GM19324 (cell line): ENCODE measurements at regions not wholly inside any gene's neighbourhood (a gene's known extent, or its start where the extent isn't known, plus 50 kb on each side); places are given as distances from the start of the nearest gene placed in this dataset.
"Not testable (repeated sequence)": the region's sequence is repeated elsewhere in the genome, so short reads cannot be mapped to it uniquely, and the experiment has no call there.

Source experiments
- ATAC-seq: cut with Tn5 transposase; IDR thresholded peaks from one replicate; pipeline ENCODE4 v1.9.1; 2021; ENCODE audit warnings: mild to moderate bottlenecking, moderate library complexity; ENCODE audit not compliant: unreplicated experiment, low FRiP score

DNA sequence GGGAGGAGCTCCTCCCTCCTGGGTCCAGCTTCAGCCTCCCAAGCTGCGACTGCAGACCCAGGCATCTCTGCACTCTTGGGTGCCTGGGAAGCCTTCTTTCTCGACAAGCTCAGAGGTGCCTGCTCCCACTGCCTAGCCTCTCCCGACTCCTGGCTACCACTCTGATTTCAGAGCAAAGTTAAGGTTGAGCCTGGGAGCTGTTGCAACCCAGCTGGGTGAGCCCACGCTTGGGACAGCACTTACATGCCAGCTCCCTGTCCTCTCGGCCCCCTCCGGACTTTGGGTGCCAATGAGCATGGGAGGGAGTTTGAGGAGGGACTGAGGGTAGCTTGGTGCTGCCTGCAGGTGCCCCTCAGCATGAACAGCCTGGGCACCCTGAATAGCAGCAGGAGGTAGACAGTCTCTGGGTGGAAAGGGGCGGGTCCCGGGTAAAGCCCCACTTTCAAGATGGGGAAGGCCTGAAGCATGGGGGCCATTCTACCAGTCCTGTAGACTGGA is 1383.4 kb upstream of the PCDH20 start:
- ATAC-seq, result no peak

GRCh38 chr13:62793850-62794249 is 1378.2 kb upstream of the PCDH20 start:
- no peak for ATAC-seq

GRCh38 chr13:62781866-62782265 is 1366.2 kb upstream of the PCDH20 start:
- ATAC-seq, result no peak

GRCh38 chr13:62779161-62779560 is 1363.5 kb upstream of the PCDH20 start:
- ATAC-seq, result no peak

- ATAC-seq, result no peak
Measured at GRCh38 chr13:62767473-62767872, 1351.8 kb upstream of the PCDH20 start.

DNA sequence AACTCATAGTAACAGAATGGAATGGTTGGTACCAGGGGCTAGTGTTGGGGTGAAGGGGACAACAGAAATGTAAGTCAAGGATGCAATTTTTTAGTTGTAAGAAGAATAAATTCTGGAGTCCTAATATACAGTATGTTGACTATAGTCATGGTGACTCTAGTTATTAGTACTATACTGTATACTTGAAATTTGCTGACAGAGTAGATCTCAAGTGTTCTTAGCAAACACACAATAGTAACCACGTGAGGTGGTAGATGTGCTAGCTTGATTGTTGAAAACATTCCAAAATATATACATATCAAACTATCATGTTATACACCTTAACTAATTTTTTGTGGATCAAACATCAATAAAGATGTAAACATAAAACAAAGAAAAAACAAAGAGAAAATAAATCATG is 1345.1 kb upstream of the PCDH20 start:
- ATAC-seq, result no peak

GRCh38 chr13:62747629-62748028 is 1332.0 kb upstream of the PCDH20 start:
- no peak for ATAC-seq

DNA sequence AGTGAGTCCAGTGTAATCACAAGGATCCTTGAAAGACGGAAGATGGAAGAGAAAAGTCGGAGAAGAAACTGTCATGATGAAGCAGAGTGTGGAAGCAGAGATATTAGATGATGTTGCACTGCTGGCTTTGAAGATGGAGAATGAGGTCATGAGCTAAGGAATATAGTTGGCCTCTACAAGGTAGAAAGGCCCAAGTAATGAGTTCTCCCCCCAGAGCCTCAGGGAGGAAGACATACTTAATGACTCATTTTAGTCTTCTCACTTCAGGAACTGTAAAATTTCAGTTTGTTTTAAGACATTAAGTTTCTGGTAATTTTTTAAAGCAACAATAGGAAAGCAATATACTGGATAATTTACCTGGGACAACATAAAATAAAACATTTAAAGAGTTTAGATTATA is 1331.5 kb upstream of the PCDH20 start:
- ATAC-seq, result no peak

DNA sequence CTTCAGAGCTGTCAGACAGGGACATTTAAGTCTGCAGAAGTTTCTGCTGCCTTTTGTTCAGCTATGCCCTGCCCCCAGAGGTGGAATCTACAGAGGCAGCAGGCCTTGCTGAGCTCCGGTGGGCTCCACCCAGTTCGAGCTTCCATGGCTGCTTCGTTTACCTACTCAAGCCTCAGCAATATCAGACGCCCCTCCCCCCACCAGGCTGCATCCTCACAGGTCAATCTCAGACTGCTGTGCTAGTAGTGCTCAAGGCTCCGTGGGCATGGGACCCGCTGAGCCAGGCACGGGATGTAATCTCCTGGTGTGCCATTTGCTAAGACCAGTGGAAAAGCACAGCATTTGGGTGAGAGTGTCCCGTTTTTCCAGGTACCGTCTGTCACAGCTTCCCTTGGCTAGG is 1314.1 kb upstream of the PCDH20 start:
- ATAC-seq, result not testable (repeated sequence)

- no peak for ATAC-seq
Measured at GRCh38 chr13:62721893-62722292, 1306.2 kb upstream of the PCDH20 start.

GRCh38 chr13:62711948-62712347 is 1296.3 kb upstream of the PCDH20 start:
- ATAC-seq, result not testable (repeated sequence)

DNA sequence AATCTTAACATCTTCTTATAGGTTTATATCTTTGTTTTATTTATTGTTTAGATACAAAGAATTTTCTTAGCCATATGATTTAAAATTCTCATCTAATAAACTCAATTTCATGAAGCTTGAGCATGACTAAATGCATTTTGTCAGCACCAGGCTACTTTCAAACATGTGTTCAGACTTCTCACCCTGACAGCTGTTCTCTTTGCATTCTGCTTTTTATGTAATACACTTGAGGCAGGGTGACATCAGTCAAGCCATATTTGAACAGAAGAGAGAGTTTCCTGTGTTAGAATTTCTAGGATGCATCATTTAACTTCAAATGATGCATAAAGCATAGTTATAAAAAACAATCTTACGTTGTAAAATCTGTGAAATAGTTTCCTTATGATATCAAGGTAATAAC is 1295.1 kb upstream of the PCDH20 start:
- ATAC-seq, result no peak

DNA sequence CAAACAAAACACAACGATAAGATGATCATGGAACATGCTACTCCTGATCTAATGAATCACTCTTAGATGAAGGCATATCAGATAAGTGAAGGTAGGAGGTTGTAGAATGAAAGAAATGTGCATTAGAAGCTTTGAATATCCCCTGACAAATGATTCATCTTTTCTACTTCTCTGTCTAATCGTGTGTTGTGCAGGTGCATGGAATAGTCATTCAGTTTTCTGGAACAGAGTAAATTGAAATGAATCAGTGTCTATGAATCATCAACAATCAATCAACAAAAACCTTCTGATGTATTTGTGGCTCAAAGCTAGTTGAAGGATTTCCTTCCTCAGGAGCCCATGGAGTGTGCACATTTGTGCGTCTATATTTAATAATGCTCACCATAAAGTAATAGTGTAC is 1290.4 kb upstream of the PCDH20 start:
- ATAC-seq, result no peak

GRCh38 chr13:62704875-62705274 is 1289.2 kb upstream of the PCDH20 start:
- ATAC-seq, result no peak

- ATAC-seq, result no peak
Measured at GRCh38 chr13:62702502-62702901, 1286.9 kb upstream of the PCDH20 start.

DNA sequence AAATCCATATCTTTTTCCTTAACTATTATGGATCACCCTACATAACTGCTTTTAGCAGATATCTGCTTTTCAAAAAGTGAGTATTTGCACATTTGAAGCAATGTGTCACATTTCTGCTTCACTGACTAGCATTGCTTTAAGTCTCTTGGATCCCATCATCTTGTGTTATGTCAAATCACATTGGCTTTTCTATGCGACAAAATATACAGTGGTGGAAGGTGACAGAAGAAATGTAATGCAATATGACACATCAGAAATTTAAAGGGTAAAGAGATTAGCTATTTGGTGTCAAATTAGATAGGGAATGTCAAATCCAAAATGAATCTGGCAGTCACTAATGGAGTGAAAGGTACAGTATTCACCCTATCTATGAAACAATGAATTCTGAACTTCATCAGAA is 1282.1 kb upstream of the PCDH20 start:
- no peak for ATAC-seq

DNA sequence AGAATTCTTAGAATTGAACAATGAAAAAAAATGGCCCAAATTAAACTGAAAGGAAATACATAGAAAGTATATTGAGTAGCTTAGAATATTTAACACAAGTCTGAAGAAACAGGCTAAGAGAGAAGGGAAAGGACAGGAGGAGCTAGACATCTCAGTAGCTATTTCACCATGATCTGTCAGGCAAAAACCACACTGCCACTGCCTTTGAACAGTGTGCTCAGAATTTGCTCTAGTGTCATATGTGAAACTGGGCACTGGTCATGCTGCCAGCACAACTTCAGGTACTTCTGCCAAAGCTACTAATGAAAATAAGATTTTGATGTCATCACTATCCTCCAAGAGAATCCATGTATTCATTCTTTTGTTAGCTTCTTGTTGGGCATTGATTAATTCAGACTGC is 1280.8 kb upstream of the PCDH20 start:
- ATAC-seq, result no peak

DNA sequence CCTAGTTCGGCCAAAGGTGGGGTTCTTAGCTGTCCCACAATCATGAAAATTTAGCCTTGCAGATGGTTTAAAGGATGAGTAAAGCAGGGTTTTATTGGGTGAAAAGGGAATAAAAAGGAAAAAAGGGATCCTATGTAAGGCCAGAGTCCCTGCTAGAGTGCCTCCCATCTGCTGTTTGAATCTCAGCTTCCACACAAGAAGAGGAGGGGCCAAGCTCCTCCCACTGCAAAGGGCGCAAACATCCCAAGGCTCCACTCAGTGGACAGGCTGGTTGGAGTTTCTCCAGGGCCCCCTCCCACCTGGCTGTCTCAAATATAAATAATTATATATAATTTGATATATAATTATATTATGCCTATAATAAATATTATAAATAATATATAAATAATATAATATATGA is 1272.1 kb upstream of the PCDH20 start:
- no peak for ATAC-seq

GRCh38 chr13:62684359-62684758 is 1268.7 kb upstream of the PCDH20 start:
- no peak for ATAC-seq

DNA sequence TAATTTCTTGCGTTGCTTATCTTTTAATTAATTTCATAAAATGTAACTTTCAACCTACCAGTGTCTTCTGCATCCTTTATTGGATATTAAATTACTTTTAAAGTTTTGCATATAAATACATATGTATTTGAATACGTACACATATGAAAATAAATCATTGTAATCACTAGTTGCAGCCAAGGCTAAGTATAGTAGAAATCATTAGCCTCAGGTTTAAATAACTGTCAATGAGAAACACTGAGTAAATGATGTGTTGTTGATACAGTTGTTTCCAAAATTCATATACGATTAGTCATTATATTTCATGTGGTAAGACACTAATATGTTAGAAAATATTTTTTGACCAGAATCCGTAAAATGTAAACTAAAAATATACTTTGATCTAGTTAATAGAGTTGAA is 1267.1 kb upstream of the PCDH20 start:
- ATAC-seq, result no peak

DNA sequence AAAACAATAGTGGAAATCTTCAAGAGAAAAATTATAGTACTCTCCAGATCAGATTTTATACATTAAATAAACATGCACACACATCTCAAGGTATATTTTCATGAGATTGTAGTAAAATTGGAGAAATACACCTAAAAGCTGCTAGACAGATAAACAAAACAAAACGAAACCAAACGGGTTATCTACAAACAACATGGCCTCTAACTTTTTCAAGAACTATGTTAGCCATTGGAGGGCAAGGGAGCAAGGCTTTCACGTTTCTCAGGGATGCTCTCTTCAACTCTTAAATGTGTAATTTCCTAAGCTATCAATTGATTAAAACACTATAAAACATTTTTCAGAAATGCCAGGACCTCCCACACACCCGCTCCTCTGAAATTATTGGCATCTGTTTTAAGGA is 1262.4 kb upstream of the PCDH20 start:
- ATAC-seq, result no peak

- ATAC-seq, result no peak
Measured at GRCh38 chr13:62663767-62664166, 1248.1 kb upstream of the PCDH20 start.

GRCh38 chr13:62659365-62659764 is 1243.7 kb upstream of the PCDH20 start:
- no peak for ATAC-seq
